ENCODE measurements at regions not wholly inside any gene's neighbourhood (a gene's known extent, or its start where the extent isn't known, plus 50 kb on each side); places are given as distances from the start of the nearest gene placed in this dataset.

DNA sequence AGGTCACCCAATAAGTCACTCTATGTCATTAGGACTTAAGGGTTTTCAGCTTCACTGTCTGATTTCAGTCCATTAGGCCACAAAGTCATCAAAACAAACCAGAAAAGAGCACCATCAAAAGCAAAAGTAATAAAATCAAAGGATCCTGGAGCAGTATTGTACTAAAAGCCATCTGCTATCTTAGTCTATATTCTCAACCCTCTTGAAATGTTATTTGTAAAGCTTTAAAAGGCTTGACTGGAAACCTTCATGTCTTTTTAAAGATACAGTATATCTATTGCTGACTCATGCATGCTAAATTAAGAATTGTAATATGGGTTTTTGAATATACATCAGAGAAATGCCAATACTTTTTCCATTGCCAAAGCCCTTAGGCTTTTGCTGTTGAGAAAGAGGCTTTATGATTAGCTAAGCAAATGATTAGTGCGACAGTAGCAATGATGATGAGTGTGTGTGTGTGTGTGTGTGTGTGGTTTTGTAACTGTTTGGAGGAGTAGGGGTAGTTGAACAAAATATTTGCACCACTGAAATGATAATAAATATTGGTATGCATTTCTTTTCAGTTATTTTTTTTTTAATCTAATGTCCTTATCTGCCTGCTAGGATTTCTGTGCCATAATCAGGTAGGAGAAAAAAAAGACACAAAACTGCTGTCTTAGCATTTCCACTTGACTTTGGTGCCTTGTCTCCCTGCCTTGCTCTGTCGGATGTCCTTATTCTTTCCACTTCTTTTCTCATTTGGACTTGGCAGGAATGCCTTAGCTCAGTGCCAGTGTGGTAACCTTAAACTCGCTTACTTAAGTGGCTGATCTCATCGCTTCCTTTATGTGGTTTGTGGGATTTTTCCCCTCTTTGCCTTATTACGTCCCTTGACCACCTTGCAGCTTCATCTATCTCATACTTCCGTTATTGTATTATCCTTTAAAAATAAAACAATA lies 119.7 kb downstream of the PCDH7 start:
- no peaks in the 10 kb centered on the region for H3K9me3 Mint-ChIP-seq (ENCODE audit: unreplicated experiment)
- no peaks in the 10 kb centered on the region for H3K27me3 ChIP-seq (replicated peaks; ENCODE audit: control insufficient read depth, insufficient read depth, low read length)
- H3K27me3 Mint-ChIP-seq (ENCODE audit: insufficient read depth, unreplicated experiment) = no peaks in the 10 kb centered on the region
- TF ChIP-seq, protein P1, sequence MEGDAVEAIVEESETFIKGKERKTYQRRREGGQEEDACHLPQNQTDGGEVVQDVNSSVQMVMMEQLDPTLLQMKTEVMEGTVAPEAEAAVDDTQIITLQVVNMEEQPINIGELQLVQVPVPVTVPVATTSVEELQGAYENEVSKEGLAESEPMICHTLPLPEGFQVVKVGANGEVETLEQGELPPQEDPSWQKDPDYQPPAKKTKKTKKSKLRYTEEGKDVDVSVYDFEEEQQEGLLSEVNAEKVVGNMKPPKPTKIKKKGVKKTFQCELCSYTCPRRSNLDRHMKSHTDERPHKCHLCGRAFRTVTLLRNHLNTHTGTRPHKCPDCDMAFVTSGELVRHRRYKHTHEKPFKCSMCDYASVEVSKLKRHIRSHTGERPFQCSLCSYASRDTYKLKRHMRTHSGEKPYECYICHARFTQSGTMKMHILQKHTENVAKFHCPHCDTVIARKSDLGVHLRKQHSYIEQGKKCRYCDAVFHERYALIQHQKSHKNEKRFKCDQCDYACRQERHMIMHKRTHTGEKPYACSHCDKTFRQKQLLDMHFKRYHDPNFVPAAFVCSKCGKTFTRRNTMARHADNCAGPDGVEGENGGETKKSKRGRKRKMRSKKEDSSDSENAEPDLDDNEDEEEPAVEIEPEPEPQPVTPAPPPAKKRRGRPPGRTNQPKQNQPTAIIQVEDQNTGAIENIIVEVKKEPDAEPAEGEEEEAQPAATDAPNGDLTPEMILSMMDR (IDR thresholded peaks at IDR 0.05; ENCODE audit: insufficient read depth in 1 of 2, low read depth in 1 of 2, low read length in 1 of 2, severe bottlenecking in 1 of 2, unreplicated experiment in 1 of 2) = no peak
- H3K4me1 ChIP-seq = peaks cover 58% of the 10 kb centered on the region
- H3K27ac Mint-ChIP-seq (ENCODE audit: unreplicated experiment) = no peak overlapping the region
- no TSS peak for BruUV-seq (replicated peaks)
- intact Hi-C loops (cut with micrococcal nuclease; ENCODE audit: unreplicated experiment) = loop anchor here (5.0 kb wide), 1 partner anchor 112 kb away; no protein-coding TSS in a partner anchor
- H3K4me1 Mint-ChIP-seq (ENCODE audit: low read depth, unreplicated experiment) = peaks cover 40% of the 10 kb centered on the region
- no peaks in the 10 kb centered on the region for H3K36me3 ChIP-seq (ENCODE audit: control insufficient read depth, insufficient read depth, low read length)
- H3K9me3 ChIP-seq = no peaks in the 10 kb centered on the region
- no peak overlapping the region for H3K4me3 ChIP-seq (ENCODE audit: low read depth, low read length)
- ChIA-PET CTCF (interaction anchor here (0.7 kb wide), 1 partner anchor 88 kb away, joined by 3 read pairs; no protein-coding TSS in a partner anchor), POLR2A (no interaction called here)
- DNase-seq = no peak
- H3K36me3 Mint-ChIP-seq (ENCODE audit: insufficient read depth, unreplicated experiment) = no peaks in the 10 kb centered on the region
- H3K4me3 Mint-ChIP-seq (ENCODE audit: unreplicated experiment) = no peak overlapping the region

DNA sequence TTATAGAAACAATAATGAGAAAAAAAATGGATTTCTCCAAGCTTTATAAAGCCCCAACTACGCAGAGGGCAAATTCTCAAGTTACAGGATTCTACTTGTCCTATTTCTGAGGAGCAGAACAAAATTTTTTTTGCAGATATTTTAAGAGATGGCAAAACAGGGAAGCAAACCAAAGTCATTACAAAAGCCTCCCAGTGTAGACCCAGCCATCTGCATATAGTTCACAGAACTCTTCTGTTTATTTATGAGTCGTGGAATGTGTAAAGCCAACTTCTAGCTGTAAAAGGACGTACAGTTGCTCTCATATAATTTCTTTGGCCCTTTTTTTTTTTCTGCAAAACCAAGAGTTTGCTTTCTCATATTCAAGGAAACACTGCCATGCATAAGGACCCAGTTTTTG lies 120.4 kb downstream of the PCDH7 start:
- H3K9me3 ChIP-seq = no peaks in the 10 kb centered on the region
- CTCF ChIA-PET = no interaction called here
- DNase-seq = no peak
- no peaks in the 10 kb centered on the region for H3K36me3 Mint-ChIP-seq (ENCODE audit: insufficient read depth, unreplicated experiment)
- peaks cover 61% of the 10 kb centered on the region for H3K4me1 ChIP-seq
- no peaks in the 10 kb centered on the region for H3K27me3 Mint-ChIP-seq (ENCODE audit: insufficient read depth, unreplicated experiment)
- H3K36me3 ChIP-seq (ENCODE audit: control insufficient read depth, insufficient read depth, low read length) = no peaks in the 10 kb centered on the region
- H3K4me1 Mint-ChIP-seq (ENCODE audit: low read depth, unreplicated experiment) = peaks cover 40% of the 10 kb centered on the region
- no peaks in the 10 kb centered on the region for H3K27me3 ChIP-seq (replicated peaks; ENCODE audit: control insufficient read depth, insufficient read depth, low read length)
- H3K9me3 Mint-ChIP-seq (ENCODE audit: unreplicated experiment) = no peaks in the 10 kb centered on the region
- intact Hi-C loops (cut with micrococcal nuclease; ENCODE audit: unreplicated experiment) = no loop called here
- H3K4me3 Mint-ChIP-seq (ENCODE audit: unreplicated experiment) = no peak overlapping the region
- no peak overlapping the region for H3K4me3 ChIP-seq (ENCODE audit: low read depth, low read length)
- H3K27ac Mint-ChIP-seq (ENCODE audit: unreplicated experiment) = no peak overlapping the region
- POLR2A ChIA-PET = interaction anchor here (0.6 kb wide), 1 partner anchor 307 kb away, joined by 3 read pairs; no protein-coding TSS in a partner anchor
- no TSS peak for BruUV-seq (replicated peaks)
- TF ChIP-seq, protein P1 (IDR thresholded peaks at IDR 0.05; ENCODE audit: insufficient read depth in 1 of 2, low read depth in 1 of 2, low read length in 1 of 2, severe bottlenecking in 1 of 2, unreplicated experiment in 1 of 2) = no peak

DNA sequence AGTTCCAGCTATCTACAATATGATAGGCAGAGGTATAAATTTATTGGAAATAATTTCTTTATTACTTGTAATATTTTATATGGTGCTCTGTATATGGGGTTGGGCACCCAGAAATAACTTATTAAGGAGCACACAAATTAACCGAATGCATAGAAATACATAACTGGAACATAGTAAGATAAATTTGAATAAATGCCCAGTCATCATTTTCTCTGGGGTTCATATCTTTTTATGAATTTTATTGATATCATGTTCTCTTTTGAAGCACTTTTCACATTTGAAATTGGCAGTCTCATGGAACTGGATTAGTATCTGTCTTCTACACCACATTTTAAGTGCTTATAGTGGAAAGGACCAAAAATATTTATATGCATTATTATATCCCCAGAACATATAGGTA lies 122.0 kb downstream of the PCDH7 start:
- intact Hi-C loops (cut with micrococcal nuclease; ENCODE audit: unreplicated experiment) = no loop called here
- TF ChIP-seq, protein P1 (IDR thresholded peaks at IDR 0.05; ENCODE audit: insufficient read depth in 1 of 2, low read depth in 1 of 2, low read length in 1 of 2, severe bottlenecking in 1 of 2, unreplicated experiment in 1 of 2) = no peak
- Histone ChIP-seq H3K4me1 (peaks cover 49% of the 10 kb centered on the region), H3K9me3 (no peaks in the 10 kb centered on the region), H3K4me3 (ENCODE audit: low read depth, low read length) (no peak overlapping the region), H3K36me3 (ENCODE audit: control insufficient read depth, insufficient read depth, low read length) (no peaks in the 10 kb centered on the region), H3K27me3 (replicated peaks; ENCODE audit: control insufficient read depth, insufficient read depth, low read length) (no peaks in the 10 kb centered on the region)
- ChIA-PET POLR2A (interaction anchor here (0.6 kb wide), 1 partner anchor 54 kb away, joined by 6 read pairs; no protein-coding TSS in a partner anchor), CTCF (no interaction called here)
- no peaks in the 10 kb centered on the region for H3K36me3 Mint-ChIP-seq (ENCODE audit: insufficient read depth, unreplicated experiment)
- no TSS peak for BruUV-seq (replicated peaks)
- no peak overlapping the region for H3K27ac Mint-ChIP-seq (ENCODE audit: unreplicated experiment)
- H3K9me3 Mint-ChIP-seq (ENCODE audit: unreplicated experiment) = no peaks in the 10 kb centered on the region
- H3K4me1 Mint-ChIP-seq (ENCODE audit: low read depth, unreplicated experiment) = peaks cover 28% of the 10 kb centered on the region
- H3K27me3 Mint-ChIP-seq (ENCODE audit: insufficient read depth, unreplicated experiment) = no peaks in the 10 kb centered on the region
- no peak overlapping the region for H3K4me3 Mint-ChIP-seq (ENCODE audit: unreplicated experiment)
- DNase-seq = no peak

Measured in Caco-2 (cell line).